H1 (cell line): ENCODE measurements at regions not wholly inside any gene's neighbourhood (a gene's known extent, or its start where the extent isn't known, plus 50 kb on each side); places are given as distances from the start of the nearest gene placed in this dataset.

Source experiments
- CTCF ChIA-PET: fragments of 300-600 bp; sonication (Branson Sonifier 250); formaldehyde crosslinking; loops from one replicate; lab custom pipeline; 2021; ENCODE audit not compliant: partially characterized antibody; lab: Charles Lee
- POLR2A ChIA-PET: fragments of 300-600 bp; sonication (Branson Sonifier 250); formaldehyde crosslinking; loops from one replicate; lab custom pipeline; 2021; ENCODE audit warnings: inconsistent platforms; ENCODE audit not compliant: partially characterized antibody; lab: Charles Lee
- DNase-seq, 2 experiments: peaks; one replicate each; pipeline versions ENCODE4 v3.0.0 to v3.0.0-alpha.2; 2010 to 2022; ENCODE audit warnings: low spot score in 2 of 2, low read depth in 1 of 2, mixed read lengths in 1 of 2
- FAIRE-seq: peaks from 2 replicates; lab custom pipeline; 2011; peaks lifted over from hg19 to GRCh38; lab: Jason Lieb, UNC
- H2AFZ ChIP-seq: 2 replicates; pipeline ENCODE4 v1.8.1; 2012; ENCODE audit warnings: low read length, inconsistent platforms
- H2AK5ac ChIP-seq: 2 replicates; pipeline ENCODE4 v1.6.1; 2013; ENCODE audit warnings: low read depth, low read length
- H2BK120ac ChIP-seq: replicated peaks from 2 replicates; pipeline ENCODE3; 2013; ENCODE audit warnings: low read depth, low read length, inconsistent platforms
- H2BK12ac ChIP-seq: 2 replicates; pipeline ENCODE4 v1.6.1; 2013; ENCODE audit warnings: low read depth, low read length
- H2BK15ac ChIP-seq: 2 replicates; pipeline ENCODE4 v1.6.1; 2013; ENCODE audit warnings: low read length
- H2BK20ac ChIP-seq: 2 replicates; pipeline ENCODE4 v1.6.1; 2013; ENCODE audit warnings: low read length
- H2BK5ac ChIP-seq: 2 replicates; pipeline ENCODE4 v1.6.1; 2013; ENCODE audit warnings: low read depth, low read length
- H3K14ac ChIP-seq: 2 replicates; pipeline ENCODE4 v1.6.1; 2013; ENCODE audit warnings: inconsistent platforms; ENCODE audit not compliant: insufficient read length
- H3K18ac ChIP-seq: 2 replicates; pipeline ENCODE4 v1.6.1; 2013; ENCODE audit warnings: low read length; ENCODE audit errors: extremely low read depth
- H3K23ac ChIP-seq: 2 replicates; pipeline ENCODE4 v1.6.1; 2013; ENCODE audit warnings: inconsistent platforms; ENCODE audit not compliant: insufficient read length
- H3K23me2 ChIP-seq: 2 replicates; pipeline ENCODE4 v1.6.1; 2013; ENCODE audit warnings: low read depth, low read length
- H3K27ac ChIP-seq: 2 replicates; pipeline ENCODE4 v1.6.1; 2011; ENCODE audit warnings: low read depth, low read length, inconsistent platforms
- H3K27me3 ChIP-seq, 4 experiments: replicated peaks in 1 of 4; 1 replicate in 1 of 4; 2 replicates in 3 of 4; pipeline versions ENCODE4 v1.6.1 to v1.8.1; 2011 to 2013; ENCODE audit warnings: low read length in 3 of 4, mild to moderate bottlenecking in 3 of 4, inconsistent platforms in 2 of 4, mixed read lengths in 2 of 4, moderate library complexity in 1 of 4; ENCODE audit not compliant: control insufficient read depth in 3 of 4, insufficient read depth in 3 of 4; ENCODE audit errors: extremely low read depth in 1 of 4
- H3K36me3 ChIP-seq, 4 experiments: 2 replicates each; pipeline versions ENCODE4 v1.6.1 to v1.8.1; 2011 to 2013; ENCODE audit warnings: mild to moderate bottlenecking in 4 of 4, low read length in 3 of 4, moderate library complexity in 2 of 4, control low read depth in 1 of 4, inconsistent platforms in 1 of 4; ENCODE audit not compliant: insufficient read depth in 4 of 4, control insufficient read depth in 2 of 4
- H3K4ac ChIP-seq: replicated peaks from 2 replicates; pipeline ENCODE3; 2013; ENCODE audit warnings: low read length, low read depth, mixed read lengths, inconsistent platforms; ENCODE audit not compliant: insufficient read length
- H3K4me1 ChIP-seq, 4 experiments: replicated peaks in 1 of 4; 1 replicate in 1 of 4; 2 replicates in 3 of 4; pipeline versions ENCODE4 v1.6.1 to v1.8.1; 2011 to 2013; ENCODE audit warnings: low read length in 3 of 4, inconsistent platforms in 2 of 4, mixed read lengths in 1 of 4; ENCODE audit not compliant: insufficient read depth in 4 of 4, control insufficient read depth in 3 of 4
- H3K4me2 ChIP-seq, 2 experiments: 2 replicates each; pipeline versions ENCODE4 v1.6.1 to v1.8.1; 2011 to 2013; ENCODE audit warnings: low read depth in 2 of 2, low read length in 2 of 2, control low read depth in 1 of 2, inconsistent platforms in 1 of 2, mild to moderate bottlenecking in 1 of 2; ENCODE audit not compliant: insufficient read depth in 1 of 2
- H3K4me3 ChIP-seq, 4 experiments: fragments of 200-600, 300-600 bp in 1 of 4; sonication (generic), shearing (Covaris generic), sonication (Bioruptor Twin) in 1 of 4; 2 replicates each; pipeline versions ENCODE4 v1.5.1 to v1.8.1; 2011 to 2016; ENCODE audit warnings: low read length in 4 of 4, low read depth in 3 of 4, control low read depth in 2 of 4, inconsistent platforms in 2 of 4, mild to moderate bottlenecking in 2 of 4, mixed read lengths in 1 of 4, moderate library complexity in 1 of 4; ENCODE audit not compliant: insufficient read depth in 2 of 4; ENCODE audit errors: extremely low read depth in 1 of 4
- H3K56ac ChIP-seq: replicated peaks from 2 replicates; pipeline ENCODE3; 2013; ENCODE audit warnings: low read depth, mild to moderate bottlenecking, mixed read lengths, low read length, inconsistent platforms; ENCODE audit not compliant: insufficient read length
- H3K79me1 ChIP-seq: 2 replicates; pipeline ENCODE4 v1.6.1; 2013; ENCODE audit warnings: low read depth, low read length, control low read depth
- H3K79me2 ChIP-seq, 2 experiments: 2 replicates each; pipeline versions ENCODE4 v1.6.1 to v1.8.1; 2012 to 2013; ENCODE audit warnings: low read length in 2 of 2, mild to moderate bottlenecking in 2 of 2, inconsistent platforms in 1 of 2; ENCODE audit not compliant: insufficient read depth in 2 of 2, control insufficient read depth in 1 of 2
- H3K9ac ChIP-seq, 4 experiments: replicated peaks in 1 of 4; 1 replicate in 1 of 4; 2 replicates in 3 of 4; pipeline versions ENCODE4 v1.6.1 to v1.8.1; 2011 to 2013; ENCODE audit warnings: low read depth in 3 of 4, low read length in 3 of 4, control low read depth in 2 of 4, mild to moderate bottlenecking in 2 of 4, moderate library complexity in 2 of 4, inconsistent platforms in 1 of 4; ENCODE audit errors: extremely low read depth in 1 of 4
- H3K9me3 ChIP-seq, 2 experiments: 2 replicates each; pipeline versions ENCODE4 v1.6.1 to v1.8.1; 2012 to 2013; ENCODE audit warnings: mild to moderate bottlenecking in 2 of 2, moderate library complexity in 2 of 2, control low read depth in 1 of 2, inconsistent platforms in 1 of 2, low read depth in 1 of 2, low read length in 1 of 2, mixed read lengths in 1 of 2; ENCODE audit not compliant: insufficient read depth in 2 of 2
- H4K20me1 ChIP-seq, 2 experiments: replicated peaks in 1 of 2; 2 replicates each; pipeline versions ENCODE3 to v1.8.1; 2011 to 2013; ENCODE audit warnings: inconsistent platforms in 2 of 2, low read length in 2 of 2, mild to moderate bottlenecking in 1 of 2; ENCODE audit not compliant: insufficient read depth in 2 of 2, control insufficient read depth in 1 of 2
- H4K5ac ChIP-seq: 2 replicates; pipeline ENCODE4 v1.6.1; 2013; ENCODE audit warnings: low read length, low read depth, mixed read lengths, inconsistent platforms; ENCODE audit not compliant: insufficient read length
- H4K8ac ChIP-seq: 2 replicates; pipeline ENCODE4 v1.8.0; 2013; ENCODE audit warnings: mild to moderate bottlenecking, moderate library complexity, low read length, inconsistent platforms; ENCODE audit not compliant: insufficient read depth; ENCODE audit errors: extremely low read depth
- H4K91ac ChIP-seq: replicated peaks from 2 replicates; pipeline ENCODE3; 2013; ENCODE audit warnings: low read length, mixed read lengths, inconsistent platforms; ENCODE audit not compliant: insufficient read length
- BCL11A ChIP-seq, 2 experiments: IDR thresholded peaks; one replicate each; pipeline ENCODE4 v1.6.1; 2011; ENCODE audit warnings: low read depth in 2 of 2, low read length in 2 of 2, mild to moderate bottlenecking in 2 of 2
- KDM1A ChIP-seq: fragments of 200-600, 300-600 bp; sonication (generic); IDR thresholded peaks from 2 replicates; pipeline ENCODE4 v1.7.1; 2016; ENCODE audit warnings: mild to moderate bottlenecking, low read length, borderline replicate concordance
- KDM4A ChIP-seq: IDR thresholded peaks from one replicate; pipeline ENCODE4 v1.7.1; 2012; ENCODE audit warnings: low read depth, mild to moderate bottlenecking, moderate library complexity, low read length, inconsistent platforms; ENCODE audit not compliant: severe bottlenecking
- POLR2A ChIP-seq, 2 experiments: IDR thresholded peaks; 1 replicate in 1 of 2; 2 replicates in 1 of 2; pipeline ENCODE4 v1.6.1; 2011; ENCODE audit warnings: low read depth in 2 of 2, low read length in 2 of 2, mild to moderate bottlenecking in 2 of 2; ENCODE audit errors: control extremely low read depth in 1 of 2
- SIRT6 ChIP-seq: IDR thresholded peaks from one replicate; pipeline ENCODE4 v1.7.1; 2012; ENCODE audit warnings: low read length, inconsistent platforms
- TBP ChIP-seq: IDR thresholded peaks from 2 replicates; pipeline ENCODE4 v1.6.1; 2011; ENCODE audit warnings: low read depth, low read length, improper control_type of control experiment
- ZNF274 ChIP-seq: IDR thresholded peaks from 2 replicates; pipeline ENCODE4 v1.7.0; 2012; ENCODE audit warnings: low read length, borderline replicate concordance; ENCODE audit errors: extremely low read depth
- WGBS, 2 experiments: shearing (Covaris generic) in 1 of 2; methylation state at CpG; one replicate each; pipeline versions ENCODE4 v1.1.6 to v1.1.7; 2013 to 2015; ENCODE audit warnings: low lambda C conversion rate in 2 of 2, mixed read lengths in 2 of 2, inconsistent platforms in 1 of 2, low coverage in 1 of 2, missing lambda C conversion rate in 1 of 2; ENCODE audit not compliant: insufficient replicate concordance in 2 of 2, insufficient coverage in 1 of 2, insufficient read length in 1 of 2; ENCODE audit errors: extremely low coverage in 1 of 2, missing lambda C conversion rate in 1 of 2; 5-methylcytosine and 5-hydroxymethylcytosine counted together
- TF ChIP-seq, protein P1 (sequence below): IDR thresholded peaks from 2 replicates; pipeline ENCODE4 v1.6.1; 2011; ENCODE audit warnings: low read length, improper control_type of control experiment

GRCh38 chr13:90360785-90361184 is 986.7 kb upstream of the MIR17HG start:
- Histone ChIP-seq H2BK12ac (no peak overlapping the region), H3K4ac (no peak overlapping the region), H3K9ac (no peak overlapping the region), H2BK15ac (no peak overlapping the region), H2AFZ (no peak overlapping the region), H2BK120ac (no peak overlapping the region), H3K4me1 (no peaks in the 10 kb centered on the region), H3K4me3 (no peak overlapping the region), H3K79me2 (no peaks in the 10 kb centered on the region), H4K5ac (no peak overlapping the region), H3K9me3 (0 out of 4 replicates have a peak, but pooled peaks cover 0 to 2% of the 10 kb centered on the region in 2 experiments), H3K14ac (no peak overlapping the region), H2AK5ac (no peak overlapping the region), H4K8ac (no peak overlapping the region), H4K91ac (no peak overlapping the region), H2BK5ac (no peak overlapping the region), H3K36me3 (no peaks in the 10 kb centered on the region), H2BK20ac (no peak overlapping the region), H3K4me2 (no peak overlapping the region), H3K79me1 (no peaks in the 10 kb centered on the region), H3K23ac (no peak overlapping the region), H3K23me2 (no peaks in the 10 kb centered on the region), H3K56ac (no peak overlapping the region), H4K20me1 (no peaks in the 10 kb centered on the region), H3K18ac (no peak overlapping the region), H3K27me3 (no peaks in the 10 kb centered on the region), H3K27ac (no peak overlapping the region)
- ChIA-PET CTCF (no interaction called here), POLR2A (no interaction called here)
- WGBS, 2 experiments, result 40% methylated on average over 1 of the region's 1 CpG; no CpG with 5 or more reads in 1 of the 2 experiments
- DNase-seq (no peak), FAIRE-seq (no peak)
- TF ChIP-seq KDM1A, result no peak
- no peak for TF ChIP-seq SIRT6
- no peak for TF ChIP-seq TBP
- no peak for TF ChIP-seq BCL11A (IDR thresholded peaks at IDR 0.05; ENCODE audit: low read depth in 2 of 2, low read length in 2 of 2)
- TF ChIP-seq, protein P1, sequence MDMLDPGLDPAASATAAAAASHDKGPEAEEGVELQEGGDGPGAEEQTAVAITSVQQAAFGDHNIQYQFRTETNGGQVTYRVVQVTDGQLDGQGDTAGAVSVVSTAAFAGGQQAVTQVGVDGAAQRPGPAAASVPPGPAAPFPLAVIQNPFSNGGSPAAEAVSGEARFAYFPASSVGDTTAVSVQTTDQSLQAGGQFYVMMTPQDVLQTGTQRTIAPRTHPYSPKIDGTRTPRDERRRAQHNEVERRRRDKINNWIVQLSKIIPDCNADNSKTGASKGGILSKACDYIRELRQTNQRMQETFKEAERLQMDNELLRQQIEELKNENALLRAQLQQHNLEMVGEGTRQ, result no peak
- TF ChIP-seq ZNF274, result no peak
- TF ChIP-seq KDM4A, result no peak
- no peak for TF ChIP-seq POLR2A (IDR thresholded peaks at IDR 0.05; ENCODE audit: control extremely low read depth in 1 of 2, low read depth in 2 of 2, low read length in 2 of 2)
